PC-3 (cell line): ENCODE measurements at regions not wholly inside any gene's neighbourhood (a gene's known extent, or its start where the extent isn't known, plus 50 kb on each side); places are given as distances from the start of the nearest gene placed in this dataset.

Source experiments
- ATAC-seq: fragments of 200-7000 bp; cut with Tn5 transposase; 2 replicates; pipeline ENCODE4 v1.9.1; 2020; ENCODE audit warnings: mild to moderate bottlenecking, moderate library complexity
- BruUV-seq: library from RNA; stranded (reverse); fragments of 400-500 nt; replicated peaks from 2 replicates; lab custom pipeline; 2021; lab: Mats Ljungman, UMichigan
- CTCF ChIA-PET: fragments of 300-600 bp; sonication (Branson Sonifier 250); formaldehyde crosslinking; loops from one replicate; lab custom pipeline; 2022; ENCODE audit warnings: antibody characterized with exemption; lab: Charles Lee
- POLR2A ChIA-PET: fragments of 300-600 bp; sonication (Branson Sonifier 250); formaldehyde crosslinking; loops from one replicate; lab custom pipeline; 2022; ENCODE audit warnings: antibody characterized with exemption; ENCODE audit not compliant: unreplicated experiment; lab: Charles Lee
- DNase-seq: peaks from one replicate; pipeline ENCODE4 v3.0.0-alpha.2; 2015
- H2AFZ ChIP-seq: fragments of 300-600 bp; sonication (generic); 2 replicates; pipeline ENCODE4 v1.6.0; 2016; ENCODE audit warnings: antibody characterized with exemption, low read length
- H3F3A ChIP-seq: fragments of 300-600 bp; sonication (generic); one replicate; pipeline ENCODE4 v1.6.0; 2017; ENCODE audit warnings: antibody characterized with exemption, low read length, control low read depth, mild to moderate bottlenecking; ENCODE audit not compliant: unreplicated experiment
- H3K27ac ChIP-seq: fragments of 300-600 bp; sonication (generic); 2 replicates; pipeline ENCODE4 v1.5.1; 2016; ENCODE audit warnings: mild to moderate bottlenecking, low read length
- H3K27me3 ChIP-seq: fragments of 300-600 bp; sonication (generic); 2 replicates; pipeline ENCODE4 v1.6.1; 2016; ENCODE audit warnings: low read length, mixed read lengths
- H3K36me3 ChIP-seq: fragments of 300-600 bp; sonication (generic); 2 replicates; pipeline ENCODE4 v1.6.1; 2016; ENCODE audit warnings: low read depth, mixed run types, low read length, mixed read lengths
- H3K4me1 ChIP-seq: fragments of 300-600 bp; sonication (generic); 2 replicates; pipeline ENCODE4 v1.5.1; 2016; ENCODE audit warnings: low read length; ENCODE audit not compliant: insufficient read depth
- H3K4me2 ChIP-seq: fragments of 300-600 bp; sonication (generic); 2 replicates; pipeline ENCODE4 v1.6.0; 2016; ENCODE audit warnings: low read length
- H3K4me3 ChIP-seq: fragments of 300-600 bp; sonication (generic); 2 replicates; pipeline ENCODE4 v1.5.1; 2016; ENCODE audit warnings: mild to moderate bottlenecking, low read length, mixed read lengths
- H3K79me2 ChIP-seq: fragments of 300-600 bp; sonication (generic); 2 replicates; pipeline ENCODE4 v1.6.1; 2017; ENCODE audit warnings: low read length, mixed read lengths
- H3K9ac ChIP-seq: fragments of 300-600 bp; sonication (generic); 2 replicates; pipeline ENCODE4 v1.6.0; 2016; ENCODE audit warnings: mild to moderate bottlenecking, low read length
- H3K9me2 ChIP-seq: fragments of 300-600 bp; sonication (generic); replicated peaks from 2 replicates; pipeline ENCODE4 v1.6.1; 2016; ENCODE audit warnings: mixed run types, low read length, mixed read lengths
- H3K9me3 ChIP-seq: fragments of 300-600 bp; sonication (generic); 2 replicates; pipeline ENCODE4 v1.6.1; 2016; ENCODE audit warnings: low read length, mixed read lengths
- H4K20me1 ChIP-seq: fragments of 300-600 bp; sonication (generic); 2 replicates; pipeline ENCODE4 v1.6.1; 2016; ENCODE audit warnings: low read length, mixed read lengths
- CTCF ChIP-seq: fragments of 300-600 bp; sonication (generic); conservative IDR thresholded peaks from 2 replicates; pipeline ENCODE4 v1.5.1; 2017; ENCODE audit warnings: antibody characterized with exemption, low read depth, mild to moderate bottlenecking, low read length
- EZH2 ChIP-seq: fragments of 300-600 bp; sonication (generic); IDR thresholded peaks from one replicate; pipeline ENCODE4 v1.6.1; 2017; ENCODE audit warnings: antibody characterized with exemption, mild to moderate bottlenecking, low read length; ENCODE audit not compliant: unreplicated experiment
- EZH2phosphoT487 ChIP-seq: fragments of 300-600 bp; sonication (generic); IDR thresholded peaks from 2 replicates; pipeline ENCODE4 v1.6.1; 2018; ENCODE audit warnings: mild to moderate bottlenecking, antibody characterized with exemption, low read length, borderline replicate concordance
- intact Hi-C: fragments of 100-400 bp; cut with micrococcal nuclease; formaldehyde crosslinking; loops from 2 replicates; pipeline ENCODE4 v1.9.0; 2023

- no peak overlapping the region for H2AFZ ChIP-seq
- POLR2A ChIA-PET: no interaction called here
These were observed 459.5 kb upstream of the CXADR start for GRCh38 chr21:17053321-17053720.

GRCh38 chr21:17059936-17060335, 452.9 kb upstream of the CXADR start:
- H3K79me2 ChIP-seq: no peaks in the 10 kb centered on the region
- no peak overlapping the region for H3K27ac ChIP-seq
- no peak for DNase-seq
- CTCF ChIA-PET: no interaction called here
- H3K4me1 ChIP-seq: no peaks in the 10 kb centered on the region
- H4K20me1 ChIP-seq: no peaks in the 10 kb centered on the region
- peaks cover 32% of the 10 kb centered on the region; the same call in 1 of the 2 replicates for H3K9me3 ChIP-seq
- TF ChIP-seq EZH2phosphoT487: no peak
- no peak for TF ChIP-seq EZH2
- no peak for TF ChIP-seq CTCF
- intact Hi-C loops: no loop called here
- POLR2A ChIA-PET: no interaction called here
- H3K4me2 ChIP-seq: no peak overlapping the region
- no peak overlapping the region for H2AFZ ChIP-seq
- no peaks in the 10 kb centered on the region for H3K36me3 ChIP-seq
- no peaks in the 10 kb centered on the region for H3K9me2 ChIP-seq
- no peak overlapping the region for H3K4me3 ChIP-seq
- H3K9ac ChIP-seq: no peak overlapping the region
- BruUV-seq: no TSS peak
- no peaks in the 10 kb centered on the region for H3F3A ChIP-seq
- ATAC-seq: no peak
- H3K27me3 ChIP-seq: no peaks in the 10 kb centered on the region

More at GRCh38 chr21:17053321-17053720, 459.5 kb upstream of the CXADR start:
- H3K9me2 ChIP-seq: no peaks in the 10 kb centered on the region
- H3K4me1 ChIP-seq: no peaks in the 10 kb centered on the region
- H3K9me3 ChIP-seq: peaks cover 26% of the 10 kb centered on the region
- H3K4me3 ChIP-seq: no peak overlapping the region
- intact Hi-C loops: no loop called here
- no peak overlapping the region for H3K9ac ChIP-seq
- no peak overlapping the region for H3K4me2 ChIP-seq
- no TSS peak for BruUV-seq
- no peaks in the 10 kb centered on the region for H3K27me3 ChIP-seq
- H3F3A ChIP-seq: no peaks in the 10 kb centered on the region
- no peaks in the 10 kb centered on the region for H4K20me1 ChIP-seq
- DNase-seq: no peak
- no peaks in the 10 kb centered on the region for H3K36me3 ChIP-seq
- H3K27ac ChIP-seq: no peak overlapping the region
- no peak for ATAC-seq
- CTCF ChIA-PET: no interaction called here
- TF ChIP-seq EZH2phosphoT487 (no peak), CTCF (no peak), EZH2 (no peak)
- H3K79me2 ChIP-seq: no peaks in the 10 kb centered on the region

- BruUV-seq: no TSS peak
- peaks cover 32% of the 10 kb centered on the region for H3K9me3 ChIP-seq
- intact Hi-C loops: no loop called here
- no peak for ATAC-seq
- H2AFZ ChIP-seq: no peak overlapping the region
- ChIA-PET CTCF (no interaction called here), POLR2A (no interaction called here)
- no peaks in the 10 kb centered on the region for H3K27me3 ChIP-seq
- no peak for DNase-seq
- no peak overlapping the region for H3K4me2 ChIP-seq
- H3K4me1 ChIP-seq: no peaks in the 10 kb centered on the region
- H3K9ac ChIP-seq: no peak overlapping the region
- H3K4me3 ChIP-seq: no peak overlapping the region
- no peaks in the 10 kb centered on the region for H3K79me2 ChIP-seq
- H3F3A ChIP-seq: no peaks in the 10 kb centered on the region
- H3K9me2 ChIP-seq: no peaks in the 10 kb centered on the region
- no peak overlapping the region for H3K27ac ChIP-seq
- H3K36me3 ChIP-seq: no peaks in the 10 kb centered on the region
- TF ChIP-seq EZH2phosphoT487: no peak
- no peaks in the 10 kb centered on the region for H4K20me1 ChIP-seq
These were observed 446.8 kb upstream of the CXADR start for GRCh38 chr21:17066006-17066405.
